ENCODE measurements at regions not wholly inside any gene's neighbourhood (a gene's known extent, or its start where the extent isn't known, plus 50 kb on each side); places are given as distances from the start of the nearest gene placed in this dataset.
A peak's percentile ranks its signal among the peaks of the same experiment; 100 is the strongest.

GRCh38 chr4:24702281-24702680, 93.1 kb upstream of the SOD3 start:
- no peaks in the 10 kb centered on the region for H3K79me1 ChIP-seq (ENCODE audit: low read length)
- H3K23ac ChIP-seq (ENCODE audit: low read length), result no peak overlapping the region
- H3K14ac ChIP-seq (ENCODE audit: low read length), result no peak overlapping the region
- H4K12ac ChIP-seq (ENCODE audit: low read depth, low read length), result no peak overlapping the region
- H3K4me1 ChIP-seq (ENCODE audit: control insufficient read depth in 1 of 2, insufficient read depth in 2 of 2, low read length in 2 of 2), result peaks cover 6 to 13% of the 10 kb centered on the region in 2 experiments
- H2AK5ac ChIP-seq (ENCODE audit: low read length), result no peak overlapping the region
- no peak overlapping the region for H3K9ac ChIP-seq (ENCODE audit: low read length)
- H3K27ac ChIP-seq (ENCODE audit: low read depth, low read length), result no peak overlapping the region
- H3K4me2 ChIP-seq (ENCODE audit: low read length), result no peak overlapping the region
- no peak overlapping the region for H3K18ac ChIP-seq (ENCODE audit: low read length)
- no peak overlapping the region for H2BK120ac ChIP-seq (ENCODE audit: insufficient read depth, low read length, poor library complexity)
- H4K8ac ChIP-seq (ENCODE audit: low read depth, low read length), result no peak overlapping the region
- no peak overlapping the region for H2BK12ac ChIP-seq (ENCODE audit: low read length)
- no peak overlapping the region for H2AFZ ChIP-seq (ENCODE audit: insufficient read depth, low read length, poor library complexity)
- no peak for DNase-seq
- no peaks in the 10 kb centered on the region for H3K9me3 ChIP-seq (ENCODE audit: insufficient read depth, low read depth, low read length)
- no peak overlapping the region for H3K4ac ChIP-seq (ENCODE audit: low read depth, low read length)
- WGBS (ENCODE audit: extremely low coverage, insufficient coverage, insufficient read length), result no CpG with 5 or more reads among the region's 1 CpG
- no peak overlapping the region for H2BK5ac ChIP-seq (ENCODE audit: low read depth, low read length, poor library complexity)
- H3K4me3 ChIP-seq (ENCODE audit: low read depth, low read length), result no peak overlapping the region
- H3K27me3 ChIP-seq (ENCODE audit: insufficient read depth, low read length), result no peaks in the 10 kb centered on the region
- no peaks in the 10 kb centered on the region for H3K36me3 ChIP-seq (ENCODE audit: control insufficient read depth in 1 of 2, insufficient read depth in 2 of 2, low read length in 2 of 2)
- no peaks in the 10 kb centered on the region for H3K79me2 ChIP-seq (ENCODE audit: control insufficient read depth, insufficient read depth, low read length, poor library complexity)
- H4K91ac ChIP-seq (ENCODE audit: low read depth, low read length), result no peak overlapping the region

- peaks cover 6 to 13% of the 10 kb centered on the region in 2 experiments for H3K4me1 ChIP-seq (ENCODE audit: control insufficient read depth in 1 of 2, insufficient read depth in 2 of 2, low read length in 2 of 2)
- H3K36me3 ChIP-seq (ENCODE audit: control insufficient read depth in 1 of 2, insufficient read depth in 2 of 2, low read length in 2 of 2), result no peaks in the 10 kb centered on the region
- no peak overlapping the region for H3K9ac ChIP-seq (ENCODE audit: low read length)
- H3K4me3 ChIP-seq (ENCODE audit: low read depth, low read length), result no peak overlapping the region
- no peak overlapping the region for H2AK5ac ChIP-seq (ENCODE audit: low read length)
- H3K23ac ChIP-seq (ENCODE audit: low read length), result no peak overlapping the region
- no peaks in the 10 kb centered on the region for H3K27me3 ChIP-seq (ENCODE audit: insufficient read depth, low read length)
- H3K4ac ChIP-seq (ENCODE audit: low read depth, low read length), result no peak overlapping the region
- H3K27ac ChIP-seq (ENCODE audit: low read depth, low read length), result no peak overlapping the region
- no peak overlapping the region for H4K91ac ChIP-seq (ENCODE audit: low read depth, low read length)
- no CpG with 5 or more reads among the region's 2 CpGs for WGBS (ENCODE audit: extremely low coverage, insufficient coverage, insufficient read length)
- no peak overlapping the region for H3K4me2 ChIP-seq (ENCODE audit: low read length)
- no peaks in the 10 kb centered on the region for H3K9me3 ChIP-seq (ENCODE audit: insufficient read depth, low read depth, low read length)
- no peak overlapping the region for H3K18ac ChIP-seq (ENCODE audit: low read length)
- no peak overlapping the region for H4K8ac ChIP-seq (ENCODE audit: low read depth, low read length)
- no peaks in the 10 kb centered on the region for H3K79me2 ChIP-seq (ENCODE audit: control insufficient read depth, insufficient read depth, low read length, poor library complexity)
- no peak for DNase-seq
- H2BK5ac ChIP-seq (ENCODE audit: low read depth, low read length, poor library complexity), result no peak overlapping the region
- no peak overlapping the region for H2BK120ac ChIP-seq (ENCODE audit: insufficient read depth, low read length, poor library complexity)
- no peak overlapping the region for H2BK12ac ChIP-seq (ENCODE audit: low read length)
- H4K12ac ChIP-seq (ENCODE audit: low read depth, low read length), result no peak overlapping the region
- H3K14ac ChIP-seq (ENCODE audit: low read length), result no peak overlapping the region
- H2AFZ ChIP-seq (ENCODE audit: insufficient read depth, low read length, poor library complexity), result no peak overlapping the region
- no peaks in the 10 kb centered on the region for H3K79me1 ChIP-seq (ENCODE audit: low read length)
Measured at GRCh38 chr4:24703298-24703697, 92.1 kb upstream of the SOD3 start.

GRCh38 chr4:24704149-24704548, 91.2 kb upstream of the SOD3 start:
- no peaks in the 10 kb centered on the region for H3K79me1 ChIP-seq (ENCODE audit: low read length)
- DNase-seq, result no peak
- H4K8ac ChIP-seq (ENCODE audit: low read depth, low read length), result no peak overlapping the region
- H2BK120ac ChIP-seq (ENCODE audit: insufficient read depth, low read length, poor library complexity), result no peak overlapping the region
- no peak overlapping the region for H3K14ac ChIP-seq (ENCODE audit: low read length)
- H3K27ac ChIP-seq (ENCODE audit: low read depth, low read length), result no peak overlapping the region
- H3K36me3 ChIP-seq (ENCODE audit: control insufficient read depth in 1 of 2, insufficient read depth in 2 of 2, low read length in 2 of 2), result no peaks in the 10 kb centered on the region
- H3K23ac ChIP-seq (ENCODE audit: low read length), result no peak overlapping the region
- no peaks in the 10 kb centered on the region for H3K9me3 ChIP-seq (ENCODE audit: insufficient read depth, low read depth, low read length)
- H3K18ac ChIP-seq (ENCODE audit: low read length), result no peak overlapping the region
- H3K9ac ChIP-seq (ENCODE audit: low read length), result no peak overlapping the region
- H2BK12ac ChIP-seq (ENCODE audit: low read length), result no peak overlapping the region
- no peak overlapping the region for H3K4ac ChIP-seq (ENCODE audit: low read depth, low read length)
- H3K4me3 ChIP-seq (ENCODE audit: low read depth, low read length), result no peak overlapping the region
- H2AK5ac ChIP-seq (ENCODE audit: low read length), result no peak overlapping the region
- H3K4me1 ChIP-seq (ENCODE audit: control insufficient read depth in 1 of 2, insufficient read depth in 2 of 2, low read length in 2 of 2), result peaks cover 6 to 13% of the 10 kb centered on the region in 2 experiments
- no peak overlapping the region for H3K4me2 ChIP-seq (ENCODE audit: low read length)
- no peak overlapping the region for H4K91ac ChIP-seq (ENCODE audit: low read depth, low read length)
- no peaks in the 10 kb centered on the region for H3K79me2 ChIP-seq (ENCODE audit: control insufficient read depth, insufficient read depth, low read length, poor library complexity)
- H4K12ac ChIP-seq (ENCODE audit: low read depth, low read length), result no peak overlapping the region
- no peak overlapping the region for H2AFZ ChIP-seq (ENCODE audit: insufficient read depth, low read length, poor library complexity)
- H3K27me3 ChIP-seq (ENCODE audit: insufficient read depth, low read length), result no peaks in the 10 kb centered on the region
- no CpG with 5 or more reads among the region's 6 CpGs for WGBS (ENCODE audit: extremely low coverage, insufficient coverage, insufficient read length)
- H2BK5ac ChIP-seq (ENCODE audit: low read depth, low read length, poor library complexity), result no peak overlapping the region

- no peak overlapping the region for H3K23ac ChIP-seq (ENCODE audit: low read length)
- no peak overlapping the region for H2AK5ac ChIP-seq (ENCODE audit: low read length)
- H2BK5ac ChIP-seq (ENCODE audit: low read depth, low read length, poor library complexity), result no peak overlapping the region
- peak; percentile 56 to 78 for DNase-seq
- no peaks in the 10 kb centered on the region for H3K79me1 ChIP-seq (ENCODE audit: low read length)
- H3K4me3 ChIP-seq (ENCODE audit: low read depth, low read length), result no peak overlapping the region
- H3K4me1 ChIP-seq (ENCODE audit: control insufficient read depth in 1 of 2, insufficient read depth in 2 of 2, low read length in 2 of 2), result peaks cover 6 to 13% of the 10 kb centered on the region in 2 experiments
- H3K36me3 ChIP-seq (ENCODE audit: control insufficient read depth in 1 of 2, insufficient read depth in 2 of 2, low read length in 2 of 2), result no peaks in the 10 kb centered on the region
- H4K8ac ChIP-seq (ENCODE audit: low read depth, low read length), result no peak overlapping the region
- H4K12ac ChIP-seq (ENCODE audit: low read depth, low read length), result no peak overlapping the region
- no peak overlapping the region for H3K14ac ChIP-seq (ENCODE audit: low read length)
- H3K18ac ChIP-seq (ENCODE audit: low read length), result no peak overlapping the region
- H3K9me3 ChIP-seq (ENCODE audit: insufficient read depth, low read depth, low read length), result no peaks in the 10 kb centered on the region
- H2AFZ ChIP-seq (ENCODE audit: insufficient read depth, low read length, poor library complexity), result no peak overlapping the region
- H3K27me3 ChIP-seq (ENCODE audit: insufficient read depth, low read length), result no peaks in the 10 kb centered on the region
- no peaks in the 10 kb centered on the region for H3K79me2 ChIP-seq (ENCODE audit: control insufficient read depth, insufficient read depth, low read length, poor library complexity)
- no peak overlapping the region for H3K4me2 ChIP-seq (ENCODE audit: low read length)
- H3K27ac ChIP-seq (ENCODE audit: low read depth, low read length), result no peak overlapping the region
- no peak overlapping the region for H3K4ac ChIP-seq (ENCODE audit: low read depth, low read length)
- H2BK12ac ChIP-seq (ENCODE audit: low read length), result no peak overlapping the region
- H4K91ac ChIP-seq (ENCODE audit: low read depth, low read length), result no peak overlapping the region
- H2BK120ac ChIP-seq (ENCODE audit: insufficient read depth, low read length, poor library complexity), result no peak overlapping the region
- no CpG with 5 or more reads among the region's 10 CpGs for WGBS (ENCODE audit: extremely low coverage, insufficient coverage, insufficient read length)
- H3K9ac ChIP-seq (ENCODE audit: low read length), result no peak overlapping the region
Measured at GRCh38 chr4:24705016-24705753, 90.2 kb upstream of the SOD3 start.

All from trophoblast cell (in vitro differentiated cells and primary cell).